GM23338 (cell line): ENCODE measurements at regions not wholly inside any gene's neighbourhood (a gene's known extent, or its start where the extent isn't known, plus 50 kb on each side); places are given as distances from the start of the nearest gene placed in this dataset.

Experiments
- CTCF ChIP-seq, 2 experiments: fragments of 200-600 bp in 1 of 2; sonication (generic) in 1 of 2; conservative IDR thresholded peaks; 2 replicates each; pipeline versions ENCODE4 v1.5.1 to v1.6.1; 2016 to 2017; ENCODE audit warnings: antibody characterized with exemption in 2 of 2, low read depth in 2 of 2, mild to moderate bottlenecking in 2 of 2, moderate library complexity in 1 of 2
- EZH2 ChIP-seq: fragments of 200-600 bp; sonication (generic); IDR thresholded peaks from one replicate; pipeline ENCODE4 v1.8.0; 2017; ENCODE audit warnings: antibody characterized with exemption, mild to moderate bottlenecking, low read depth; ENCODE audit not compliant: unreplicated experiment
- EZH2phosphoT487 ChIP-seq: fragments of 200-600 bp; sonication (generic); IDR thresholded peaks from one replicate; pipeline ENCODE4 v1.8.1; 2018; ENCODE audit warnings: antibody characterized with exemption; ENCODE audit not compliant: unreplicated experiment
- POLR2AphosphoS5 ChIP-seq: IDR thresholded peaks from 2 replicates; pipeline ENCODE4 v1.6.1; 2016; ENCODE audit warnings: antibody characterized with exemption, low read depth
- STAT1 ChIP-seq: IDR thresholded peaks from one replicate; pipeline ENCODE4 v1.6.1; 2016; ENCODE audit warnings: antibody characterized with exemption; ENCODE audit not compliant: unreplicated experiment

GRCh38 chr3:182501856-182502255 is 291.4 kb upstream of the ATP11B start:
- TF ChIP-seq CTCF (conservative IDR thresholded peaks at IDR 0.05; ENCODE audit: low read depth in 2 of 2) (no peak), EZH2 (no peak), STAT1 (no peak), POLR2AphosphoS5 (no peak), EZH2phosphoT487 (no peak)
